CD14-positive monocyte (primary cell): ENCODE measurements at regions not wholly inside any gene's neighbourhood (a gene's known extent, or its start where the extent isn't known, plus 50 kb on each side); places are given as distances from the start of the nearest gene placed in this dataset.

Source experiments
- DNase-seq, 3 donors: peaks; one replicate each; pipeline ENCODE4 v3.0.0-alpha.2; 2011 to 2022
- H2AFZ ChIP-seq: 2 replicates; pipeline ENCODE4 v1.6.0; 2012; ENCODE audit warnings: mild to moderate bottlenecking, low read depth, low read length, inconsistent platforms; ENCODE audit not compliant: insufficient read depth, poor library complexity, severe bottlenecking
- H3K27ac ChIP-seq, 2 donors: 1 replicate in 1 of 2; 2 replicates in 1 of 2; pipeline ENCODE4 v1.5.1; 2012 to 2013; ENCODE audit warnings: low read length in 2 of 2, control low read depth in 1 of 2, inconsistent platforms in 1 of 2, low read depth in 1 of 2, mild to moderate bottlenecking in 1 of 2
- H3K27me3 ChIP-seq, 2 donors: one replicate each; pipeline versions ENCODE4 v1.6.0 to v1.6.1; 2011 to 2013; ENCODE audit warnings: low read length in 2 of 2; ENCODE audit not compliant: control insufficient read depth in 2 of 2, insufficient read depth in 2 of 2
- H3K36me3 ChIP-seq, 2 donors: replicated peaks in 1 of 2; 1 replicate in 1 of 2; 2 replicates in 1 of 2; pipeline versions ENCODE4 v1.5.1 to v1.6.1; 2012 to 2013; ENCODE audit warnings: low read length in 2 of 2, control low read depth in 1 of 2, inconsistent platforms in 1 of 2, mild to moderate bottlenecking in 1 of 2; ENCODE audit not compliant: insufficient read depth in 2 of 2, control insufficient read depth in 1 of 2
- H3K4me1 ChIP-seq, 2 donors: 1 replicate in 1 of 2; 2 replicates in 1 of 2; pipeline versions ENCODE4 v1.5.1 to v1.6.1; 2012 to 2013; ENCODE audit warnings: low read length in 2 of 2, control low read depth in 1 of 2, inconsistent platforms in 1 of 2, mild to moderate bottlenecking in 1 of 2, moderate library complexity in 1 of 2; ENCODE audit not compliant: insufficient read depth in 2 of 2, control insufficient read depth in 1 of 2
- H3K4me2 ChIP-seq: replicated peaks from 2 replicates; pipeline ENCODE3; 2012; ENCODE audit warnings: low read length, moderate library complexity, mild to moderate bottlenecking; ENCODE audit not compliant: poor library complexity, severe bottlenecking; ENCODE audit errors: extremely low read depth
- H3K4me3 ChIP-seq, 3 experiments: fragments of 200-600 bp in 1 of 3; sonication (generic) in 1 of 3; replicated peaks in 1 of 3; 1 replicate in 2 of 3; 2 replicates in 1 of 3; pipeline ENCODE4 v1.5.1; 2011 to 2013; ENCODE audit warnings: low read length in 3 of 3, mild to moderate bottlenecking in 3 of 3, control low read depth in 2 of 3, low read depth in 2 of 3, inconsistent platforms in 1 of 3, moderate library complexity in 1 of 3
- H3K79me2 ChIP-seq: 2 replicates; pipeline ENCODE4 v1.6.0; 2012; ENCODE audit warnings: mild to moderate bottlenecking, control low read depth, inconsistent platforms, low read length, moderate library complexity; ENCODE audit not compliant: insufficient read depth
- H3K9ac ChIP-seq: 2 replicates; pipeline ENCODE4 v1.6.0; 2017; ENCODE audit warnings: low read length, mild to moderate bottlenecking; ENCODE audit not compliant: insufficient read depth, poor library complexity, severe bottlenecking
- H3K9me3 ChIP-seq, 2 donors: replicated peaks in 1 of 2; 1 replicate in 1 of 2; 2 replicates in 1 of 2; pipeline versions ENCODE4 v1.5.1 to v1.6.1; 2012 to 2013; ENCODE audit warnings: low read length in 2 of 2, control low read depth in 1 of 2; ENCODE audit not compliant: control insufficient read depth in 1 of 2, insufficient read depth in 1 of 2
- H4K20me1 ChIP-seq: 2 replicates; pipeline ENCODE4 v1.6.0; 2012; ENCODE audit warnings: mild to moderate bottlenecking, low read length, control low read depth, moderate library complexity; ENCODE audit not compliant: insufficient read depth
- H3K27ac Mint-ChIP-seq, 7 donors: one replicate each; pipeline ENCODE4 v1.8.0; 2020; ENCODE audit warnings: mild to moderate bottlenecking in 7 of 7, mixed read lengths in 7 of 7, moderate library complexity in 6 of 7, inconsistent platforms in 2 of 7
- H3K27me3 Mint-ChIP-seq, 3 donors: one replicate each; pipeline ENCODE4 v1.8.0; 2021 to 2022; ENCODE audit warnings: low read depth in 3 of 3, mild to moderate bottlenecking in 3 of 3, mixed read lengths in 3 of 3, moderate library complexity in 3 of 3, inconsistent platforms in 1 of 3
- H3K36me3 Mint-ChIP-seq, 2 donors: one replicate each; pipeline ENCODE4 v1.8.0; 2020; ENCODE audit warnings: mixed read lengths in 2 of 2, inconsistent platforms in 1 of 2, mild to moderate bottlenecking in 1 of 2
- H3K4me1 Mint-ChIP-seq: one replicate; pipeline ENCODE4 v1.8.0; 2020; ENCODE audit warnings: mild to moderate bottlenecking, mixed read lengths
- H3K4me3 Mint-ChIP-seq, 2 donors: one replicate each; pipeline ENCODE4 v1.8.0; 2020; ENCODE audit warnings: mild to moderate bottlenecking in 2 of 2, mixed read lengths in 2 of 2, moderate library complexity in 1 of 2
- H3K9me3 Mint-ChIP-seq, 7 donors: one replicate each; pipeline ENCODE4 v1.8.0; 2020 to 2022; ENCODE audit warnings: mixed read lengths in 7 of 7, mild to moderate bottlenecking in 6 of 7, moderate library complexity in 6 of 7, inconsistent platforms in 2 of 7
- WGBS: methylation state at CpG from one replicate; pipeline ENCODE4 v1.1.5; 2013; ENCODE audit warnings: missing lambda C conversion rate; ENCODE audit not compliant: insufficient coverage; 5-methylcytosine and 5-hydroxymethylcytosine counted together
- intact Hi-C, 2 donors: fragments of 100-400 bp; cut with micrococcal nuclease; formaldehyde crosslinking; loops; one replicate each; pipeline versions ENCODE4 v1.15.0 to v1.15.1; 2023
- TF ChIP-seq, protein P1 (sequence below): fragments of 200-600 bp; IDR thresholded peaks from one replicate; pipeline ENCODE4 v1.8.0; 2022; ENCODE audit warnings: antibody characterized with exemption, mild to moderate bottlenecking

DNA sequence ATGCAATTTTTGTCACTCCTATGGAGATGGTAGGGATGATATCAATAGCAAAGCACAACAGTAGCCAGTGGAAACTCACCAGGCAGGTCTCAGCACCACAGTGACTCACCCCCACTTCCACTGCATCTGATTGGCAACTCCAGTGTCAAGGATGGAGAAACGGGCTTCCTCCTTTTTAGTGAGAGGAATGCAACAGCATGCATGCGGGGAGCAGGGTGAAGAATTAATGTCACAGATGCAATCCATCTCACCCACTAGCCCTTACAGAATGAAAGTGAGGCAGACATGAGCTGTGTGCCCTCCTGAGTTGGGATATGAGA, 467.0 kb upstream of the C16orf82 start:
- Histone ChIP-seq H2AFZ (no peak overlapping the region), H3K4me3 (no peak overlapping the region), H3K36me3 (no peaks in the 10 kb centered on the region), H3K27me3 (no peaks in the 10 kb centered on the region), H3K79me2 (no peaks in the 10 kb centered on the region), H4K20me1 (no peaks in the 10 kb centered on the region), H3K9me3 (no peaks in the 10 kb centered on the region), H3K27ac (no peak overlapping the region), H3K9ac (no peak overlapping the region), H3K4me2 (no peak overlapping the region), H3K4me1 (no peaks in the 10 kb centered on the region)
- no peaks in the 10 kb centered on the region for H3K36me3 Mint-ChIP-seq
- DNase-seq, result no peak
- TF ChIP-seq, protein P1, sequence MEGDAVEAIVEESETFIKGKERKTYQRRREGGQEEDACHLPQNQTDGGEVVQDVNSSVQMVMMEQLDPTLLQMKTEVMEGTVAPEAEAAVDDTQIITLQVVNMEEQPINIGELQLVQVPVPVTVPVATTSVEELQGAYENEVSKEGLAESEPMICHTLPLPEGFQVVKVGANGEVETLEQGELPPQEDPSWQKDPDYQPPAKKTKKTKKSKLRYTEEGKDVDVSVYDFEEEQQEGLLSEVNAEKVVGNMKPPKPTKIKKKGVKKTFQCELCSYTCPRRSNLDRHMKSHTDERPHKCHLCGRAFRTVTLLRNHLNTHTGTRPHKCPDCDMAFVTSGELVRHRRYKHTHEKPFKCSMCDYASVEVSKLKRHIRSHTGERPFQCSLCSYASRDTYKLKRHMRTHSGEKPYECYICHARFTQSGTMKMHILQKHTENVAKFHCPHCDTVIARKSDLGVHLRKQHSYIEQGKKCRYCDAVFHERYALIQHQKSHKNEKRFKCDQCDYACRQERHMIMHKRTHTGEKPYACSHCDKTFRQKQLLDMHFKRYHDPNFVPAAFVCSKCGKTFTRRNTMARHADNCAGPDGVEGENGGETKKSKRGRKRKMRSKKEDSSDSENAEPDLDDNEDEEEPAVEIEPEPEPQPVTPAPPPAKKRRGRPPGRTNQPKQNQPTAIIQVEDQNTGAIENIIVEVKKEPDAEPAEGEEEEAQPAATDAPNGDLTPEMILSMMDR, result no peak
- H3K4me3 Mint-ChIP-seq, result no peak overlapping the region
- no peak overlapping the region for H3K27ac Mint-ChIP-seq
- peaks cover 1 to 4% (median 2%) of the 10 kb centered on the region in 3 donors for H3K27me3 Mint-ChIP-seq
- intact Hi-C loops, result no loop called here
- H3K4me1 Mint-ChIP-seq, result no peaks in the 10 kb centered on the region
- no CpG with 5 or more reads among the region's 2 CpGs for WGBS
- H3K9me3 Mint-ChIP-seq, result no peaks in the 10 kb centered on the region

DNA sequence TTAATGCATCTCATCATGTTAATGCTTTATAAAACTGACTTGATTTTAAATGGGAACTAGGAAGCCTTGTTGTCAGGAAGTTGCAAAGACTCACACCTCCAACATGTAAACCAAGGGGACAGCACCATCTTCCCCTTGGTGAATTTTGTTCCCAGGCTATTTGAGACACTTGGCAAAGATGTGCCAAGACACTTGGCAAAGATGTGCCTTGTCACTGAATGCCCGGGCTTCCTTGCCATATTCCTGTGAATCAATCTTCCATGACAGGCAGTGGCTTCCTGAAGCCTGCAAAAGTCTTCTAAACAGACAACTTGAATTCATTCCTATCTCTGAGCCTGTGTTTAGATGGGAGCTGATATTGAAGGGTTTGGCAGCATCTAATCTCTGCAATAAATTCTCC, 465.4 kb upstream of the C16orf82 start:
- intact Hi-C loops, result no loop called here
- no peak overlapping the region for H3K27ac Mint-ChIP-seq
- Histone ChIP-seq H3K27me3 (no peaks in the 10 kb centered on the region), H3K79me2 (no peaks in the 10 kb centered on the region), H2AFZ (no peak overlapping the region), H3K4me3 (no peak overlapping the region), H4K20me1 (no peaks in the 10 kb centered on the region), H3K4me1 (no peaks in the 10 kb centered on the region), H3K27ac (no peak overlapping the region), H3K36me3 (no peaks in the 10 kb centered on the region), H3K9me3 (no peaks in the 10 kb centered on the region), H3K9ac (no peak overlapping the region), H3K4me2 (no peak overlapping the region)
- peaks cover 1 to 5% (median 4%) of the 10 kb centered on the region in 3 donors for H3K27me3 Mint-ChIP-seq
- no peak for DNase-seq
- no CpG with 5 or more reads among the region's 1 CpG for WGBS
- H3K9me3 Mint-ChIP-seq, result peaks cover 0 to 3% (median 0%) of the 10 kb centered on the region in 7 donors
- TF ChIP-seq, protein P1, result no peak
- H3K36me3 Mint-ChIP-seq, result no peaks in the 10 kb centered on the region
- H3K4me3 Mint-ChIP-seq, result no peak overlapping the region
- no peaks in the 10 kb centered on the region for H3K4me1 Mint-ChIP-seq
